Brain microvascular endothelial cell (primary cell): ENCODE measurements at regions not wholly inside any gene's neighbourhood (a gene's known extent, or its start where the extent isn't known, plus 50 kb on each side); places are given as distances from the start of the nearest gene placed in this dataset.

Experiments
- DNase-seq: peaks from one replicate; pipeline ENCODE4 v3.0.0-alpha.2; 2020
- H3K27ac ChIP-seq: fragments of 250-450 bp; sonication (Bioruptor Pico); 2 replicates; pipeline ENCODE4 v1.5.1; 2020; ENCODE audit warnings: mild to moderate bottlenecking, moderate library complexity
- H3K27me3 ChIP-seq: fragments of 250-450 bp; sonication (Bioruptor Pico); replicated peaks from 2 replicates; pipeline ENCODE4 v1.5.1; 2020; ENCODE audit warnings: mild to moderate bottlenecking
- H3K36me3 ChIP-seq: fragments of 250-450 bp; sonication (Bioruptor Pico); replicated peaks from 2 replicates; pipeline ENCODE4 v1.5.1; 2020; ENCODE audit warnings: mild to moderate bottlenecking
- H3K4me3 ChIP-seq: 2 replicates; pipeline ENCODE4 v1.5.1; 2011; ENCODE audit warnings: low read depth, mild to moderate bottlenecking, control low read depth, low read length, moderate library complexity
- CTCF ChIP-seq: IDR thresholded peaks from 2 replicates; pipeline ENCODE4 v1.5.1; 2011; ENCODE audit warnings: low read depth, mild to moderate bottlenecking, moderate library complexity, low read length, control low read depth, inconsistent platforms; ENCODE audit errors: missing control alignments
- in situ Hi-C: cut with HindIII; loops from 2 replicates; pipeline ENCODE4 v1.10.0; 2017; ENCODE audit warnings: low sequenced_read_pairs, low pct_ligation_motif_present

GRCh38 chr3:177529071-177529550 lies 331.8 kb upstream of the TBL1XR1 start:
- no peak for DNase-seq
- no peak overlapping the region for H3K4me3 ChIP-seq
- in situ Hi-C loops: no loop called here
- no peaks in the 10 kb centered on the region for H3K27me3 ChIP-seq
- no peak for TF ChIP-seq CTCF
- H3K27ac ChIP-seq: no peak overlapping the region
- no peaks in the 10 kb centered on the region for H3K36me3 ChIP-seq

GRCh38 chr3:177529716-177530335 lies 332.5 kb upstream of the TBL1XR1 start:
- DNase-seq: no peak
- H3K27ac ChIP-seq: no peak overlapping the region
- no peaks in the 10 kb centered on the region for H3K27me3 ChIP-seq
- no peak overlapping the region for H3K4me3 ChIP-seq
- in situ Hi-C loops: no loop called here
- no peak for TF ChIP-seq CTCF
- H3K36me3 ChIP-seq: no peaks in the 10 kb centered on the region

- no peak for TF ChIP-seq CTCF
- Histone ChIP-seq H3K4me3 (no peak overlapping the region), H3K27ac (no peak overlapping the region), H3K36me3 (no peaks in the 10 kb centered on the region), H3K27me3 (no peaks in the 10 kb centered on the region)
- DNase-seq: no peak
- in situ Hi-C loops: no loop called here
Measured at GRCh38 chr3:177530908-177531307, 333.6 kb upstream of the TBL1XR1 start.

- in situ Hi-C loops: no loop called here
- Histone ChIP-seq H3K4me3 (no peak overlapping the region), H3K36me3 (no peaks in the 10 kb centered on the region), H3K27ac (no peak overlapping the region), H3K27me3 (no peaks in the 10 kb centered on the region)
- no peak for DNase-seq
- TF ChIP-seq CTCF: no peak
Measured at GRCh38 chr3:177536873-177537272, 339.6 kb upstream of the TBL1XR1 start.

GRCh38 chr3:177537612-177538011 lies 340.3 kb upstream of the TBL1XR1 start:
- no peaks in the 10 kb centered on the region for H3K27me3 ChIP-seq
- DNase-seq: no peak
- in situ Hi-C loops: no loop called here
- no peaks in the 10 kb centered on the region for H3K36me3 ChIP-seq
- no peak overlapping the region for H3K27ac ChIP-seq
- TF ChIP-seq CTCF: no peak
- no peak overlapping the region for H3K4me3 ChIP-seq

GRCh38 chr3:177538048-177538749 lies 340.9 kb upstream of the TBL1XR1 start:
- DNase-seq: peak; percentile 52
- Histone ChIP-seq H3K27me3 (no peaks in the 10 kb centered on the region), H3K27ac (no peak overlapping the region), H3K4me3 (no peak overlapping the region), H3K36me3 (no peaks in the 10 kb centered on the region)
- in situ Hi-C loops: no loop called here
- TF ChIP-seq CTCF: no peak
